ENCODE measurements at regions not wholly inside any gene's neighbourhood (a gene's known extent, or its start where the extent isn't known, plus 50 kb on each side); places are given as distances from the start of the nearest gene placed in this dataset.
A peak's percentile ranks its signal among the peaks of the same experiment; 100 is the strongest.

- TF ChIP-seq, protein P1, sequence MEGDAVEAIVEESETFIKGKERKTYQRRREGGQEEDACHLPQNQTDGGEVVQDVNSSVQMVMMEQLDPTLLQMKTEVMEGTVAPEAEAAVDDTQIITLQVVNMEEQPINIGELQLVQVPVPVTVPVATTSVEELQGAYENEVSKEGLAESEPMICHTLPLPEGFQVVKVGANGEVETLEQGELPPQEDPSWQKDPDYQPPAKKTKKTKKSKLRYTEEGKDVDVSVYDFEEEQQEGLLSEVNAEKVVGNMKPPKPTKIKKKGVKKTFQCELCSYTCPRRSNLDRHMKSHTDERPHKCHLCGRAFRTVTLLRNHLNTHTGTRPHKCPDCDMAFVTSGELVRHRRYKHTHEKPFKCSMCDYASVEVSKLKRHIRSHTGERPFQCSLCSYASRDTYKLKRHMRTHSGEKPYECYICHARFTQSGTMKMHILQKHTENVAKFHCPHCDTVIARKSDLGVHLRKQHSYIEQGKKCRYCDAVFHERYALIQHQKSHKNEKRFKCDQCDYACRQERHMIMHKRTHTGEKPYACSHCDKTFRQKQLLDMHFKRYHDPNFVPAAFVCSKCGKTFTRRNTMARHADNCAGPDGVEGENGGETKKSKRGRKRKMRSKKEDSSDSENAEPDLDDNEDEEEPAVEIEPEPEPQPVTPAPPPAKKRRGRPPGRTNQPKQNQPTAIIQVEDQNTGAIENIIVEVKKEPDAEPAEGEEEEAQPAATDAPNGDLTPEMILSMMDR (IDR thresholded peaks at IDR 0.05) = no peak
- Histone ChIP-seq H3K27ac (no peak overlapping the region), H3K4me3 (no peak overlapping the region)
- DNase-seq (ENCODE audit: low spot score) = no peak
These were observed 739.5 kb upstream of the SALL3 start for GRCh38 chr18:78240101-78240500.

- Histone ChIP-seq H3K27ac (no peak overlapping the region), H3K4me3 (no peak overlapping the region)
- TF ChIP-seq, protein P1 (IDR thresholded peaks at IDR 0.05) = no peak
- no peak for DNase-seq (ENCODE audit: low spot score)
These were observed 738.9 kb upstream of the SALL3 start for GRCh38 chr18:78240627-78241252.

DNA sequence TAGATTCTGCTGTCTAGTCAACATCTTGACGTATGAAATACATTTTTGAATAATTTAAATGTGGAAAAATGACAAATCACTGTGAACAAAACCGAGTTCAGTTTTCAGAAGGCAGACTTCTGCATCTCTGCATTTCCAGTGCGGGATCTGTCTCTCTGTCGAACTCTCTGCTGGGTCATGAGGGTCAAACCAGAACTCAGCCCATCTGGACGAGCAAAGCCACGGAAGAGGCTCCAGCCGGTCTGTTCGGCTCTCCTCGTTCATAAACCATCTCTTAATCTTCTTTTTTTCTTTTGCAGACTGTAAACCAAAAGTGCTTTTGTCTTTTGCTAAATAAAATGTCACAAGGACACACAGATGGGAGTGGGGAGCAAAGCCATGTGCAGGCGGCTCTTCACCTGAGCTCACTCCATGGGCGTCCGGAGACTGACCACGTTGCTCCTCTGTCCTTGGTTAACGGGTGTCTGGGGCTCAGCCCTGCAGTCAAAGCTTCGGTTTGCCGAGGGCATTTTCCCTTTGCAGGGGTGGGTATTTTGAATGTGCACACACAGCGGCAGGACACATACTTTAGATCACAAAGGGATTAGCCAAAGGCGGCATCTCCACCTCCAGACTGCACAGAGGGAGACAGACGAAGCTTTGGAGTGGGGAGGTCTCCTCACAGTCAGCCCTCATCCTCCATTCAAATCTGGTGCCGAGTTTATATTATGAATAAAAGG, 737.9 kb upstream of the SALL3 start:
- peak overlapping the region; percentile 42 for H3K4me3 ChIP-seq

GRCh38 chr18:78242254-78242643, 737.4 kb upstream of the SALL3 start:
- TF ChIP-seq, protein P1 (IDR thresholded peaks at IDR 0.05) = no peak
- no peak for DNase-seq (ENCODE audit: low spot score)
- H3K4me3 ChIP-seq = peak overlapping the region; percentile 42

More for the DNA sequence above, 737.9 kb upstream of the SALL3 start:
- no peak for DNase-seq (ENCODE audit: low spot score)
- TF ChIP-seq, protein P1 (IDR thresholded peaks at IDR 0.05) = no peak
- peak overlapping the region in 1 of 2 donors; percentile 37 for H3K27ac ChIP-seq

DNA sequence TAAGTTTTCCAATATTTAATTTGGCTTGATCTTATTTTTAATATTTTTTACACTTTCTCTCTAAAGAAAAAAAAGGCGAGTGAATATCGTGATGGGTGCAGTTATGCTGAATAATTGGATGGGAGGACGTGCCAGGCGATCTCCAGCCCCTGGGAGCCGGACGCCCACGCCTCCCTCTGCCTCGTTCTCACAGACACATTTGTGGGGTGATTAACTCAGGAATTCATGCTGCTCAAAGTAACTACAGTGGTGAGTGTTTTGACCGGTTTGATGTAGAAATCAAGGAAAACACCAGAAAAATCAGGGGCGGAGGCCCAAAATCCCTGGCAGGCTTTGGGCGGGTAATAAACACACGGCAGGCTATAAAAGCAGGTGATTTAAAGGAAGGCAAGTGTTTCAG, 736.8 kb upstream of the SALL3 start:
- no peak overlapping the region for H3K27ac ChIP-seq
- TF ChIP-seq, protein P1 (IDR thresholded peaks at IDR 0.05) = no peak
- no peak for DNase-seq (ENCODE audit: low spot score)
- no peak overlapping the region for H3K4me3 ChIP-seq

More at GRCh38 chr18:78242254-78242643, 737.4 kb upstream of the SALL3 start:
- H3K27ac ChIP-seq = peak overlapping the region in 1 of 2 donors; percentile 37

- no peak overlapping the region for H3K4me3 ChIP-seq
- TF ChIP-seq, protein P1 (IDR thresholded peaks at IDR 0.05) = no peak
- DNase-seq (ENCODE audit: low spot score) = no peak
- no peak overlapping the region for H3K27ac ChIP-seq
These were observed 734.8 kb upstream of the SALL3 start for GRCh38 chr18:78244779-78245178.

GRCh38 chr18:78245451-78245850, 734.2 kb upstream of the SALL3 start:
- Histone ChIP-seq H3K27ac (no peak overlapping the region), H3K4me3 (no peak overlapping the region)
- no peak for DNase-seq (ENCODE audit: low spot score)
- TF ChIP-seq, protein P1 (IDR thresholded peaks at IDR 0.05) = no peak

Measured in coronary artery (tissue), 2 donors.